SK-N-SH (cell line): ENCODE measurements at regions not wholly inside any gene's neighbourhood (a gene's known extent, or its start where the extent isn't known, plus 50 kb on each side); places are given as distances from the start of the nearest gene placed in this dataset.

ENCODE experiments used
- CTCF ChIA-PET: fragments of 300-600, 350-600 bp; formaldehyde crosslinking; extraction: SDS; loops from one replicate; lab custom pipeline; 2021; lab: Yijun Ruan, JAX
- POLR2A ChIA-PET: fragments of 350-600 bp; sonication (Branson Sonifier 250); formaldehyde crosslinking; extraction: SDS; loops from one replicate; lab custom pipeline; 2020; ENCODE audit warnings: antibody characterized with exemption, inconsistent platforms; lab: Yijun Ruan, JAX
- DNase-seq: peaks from one replicate; pipeline ENCODE4 v3.0.0; 2012
- H2AFZ ChIP-seq: fragments of 200-600 bp; sonication (generic); 2 replicates; pipeline ENCODE4 v1.8.1; 2016; ENCODE audit warnings: antibody characterized with exemption, mild to moderate bottlenecking, low read depth
- H3F3A ChIP-seq: fragments of 200-600 bp; sonication (generic); replicated peaks from 2 replicates; pipeline ENCODE3; 2016; ENCODE audit warnings: antibody characterized with exemption, mild to moderate bottlenecking; ENCODE audit not compliant: insufficient read depth
- H3K27ac ChIP-seq, 2 experiments: fragments of 200-500 bp in 1 of 2; fragments of 200-600 bp in 1 of 2; sonication (Bioruptor generic) in 1 of 2; sonication (generic), shearing (Covaris generic) in 1 of 2; 2 replicates each; pipeline versions ENCODE4 v1.5.1 to v1.6.1; 2014 to 2016; ENCODE audit warnings: low read depth in 2 of 2, inconsistent platforms in 1 of 2, low read length in 1 of 2, mild to moderate bottlenecking in 1 of 2, mixed read lengths in 1 of 2
- H3K27me3 ChIP-seq: fragments of 200-600 bp; sonication (generic), shearing (Covaris generic); 2 replicates; pipeline ENCODE4 v1.6.1; 2016; ENCODE audit warnings: mixed run types; ENCODE audit not compliant: insufficient read depth
- H3K36me3 ChIP-seq, 2 experiments: fragments of 200-500 bp in 1 of 2; fragments of 200-600 bp in 1 of 2; sonication (Bioruptor generic) in 1 of 2; sonication (generic) in 1 of 2; replicated peaks in 1 of 2; 2 replicates each; pipeline versions ENCODE3 to v1.5.1; 2014 to 2016; ENCODE audit warnings: low read length in 1 of 2, mild to moderate bottlenecking in 1 of 2; ENCODE audit not compliant: insufficient read depth in 2 of 2, control insufficient read depth in 1 of 2
- H3K4me1 ChIP-seq, 2 experiments: fragments of 200-500 bp in 1 of 2; fragments of 200-600 bp in 1 of 2; sonication (Bioruptor generic) in 1 of 2; sonication (generic), shearing (Covaris generic) in 1 of 2; 2 replicates each; pipeline versions ENCODE4 v1.5.1 to v1.6.1; 2014 to 2016; ENCODE audit warnings: low read depth in 1 of 2, low read length in 1 of 2, mixed run types in 1 of 2; ENCODE audit not compliant: insufficient read depth in 2 of 2, control insufficient read depth in 1 of 2
- H3K4me2 ChIP-seq: fragments of 200-600 bp; sonication (generic), shearing (Covaris generic); 2 replicates; pipeline ENCODE4 v1.6.1; 2017; ENCODE audit warnings: mixed run types
- H3K4me3 ChIP-seq, 2 experiments: fragments of 200-500 bp in 1 of 2; fragments of 200-600 bp in 1 of 2; sonication (Bioruptor generic) in 1 of 2; sonication (generic), shearing (Covaris generic) in 1 of 2; 2 replicates each; pipeline versions ENCODE4 v1.5.1 to v1.8.1; 2014 to 2016; ENCODE audit warnings: low read depth in 2 of 2, inconsistent platforms in 1 of 2, low read length in 1 of 2, mild to moderate bottlenecking in 1 of 2, mixed read lengths in 1 of 2, moderate library complexity in 1 of 2
- H3K79me2 ChIP-seq: fragments of 200-600 bp; sonication (generic); 2 replicates; pipeline ENCODE4 v1.8.1; 2017; ENCODE audit warnings: mild to moderate bottlenecking; ENCODE audit not compliant: insufficient read depth
- H3K9ac ChIP-seq: fragments of 200-600 bp; sonication (generic); 2 replicates; pipeline ENCODE4 v1.6.1; 2017; ENCODE audit warnings: mixed run types
- H3K9me2 ChIP-seq: fragments of 200-600 bp; sonication (generic); 2 replicates; pipeline ENCODE4 v1.6.1; 2017; ENCODE audit warnings: mixed run types
- H3K9me3 ChIP-seq: fragments of 200-600 bp; sonication (generic); 2 replicates; pipeline ENCODE4 v1.6.1; 2017; ENCODE audit warnings: mixed run types, mild to moderate bottlenecking, moderate library complexity
- H4K20me1 ChIP-seq: fragments of 200-600 bp; sonication (generic); 2 replicates; pipeline ENCODE4 v1.6.1; 2017; ENCODE audit warnings: mild to moderate bottlenecking, mixed run types; ENCODE audit not compliant: insufficient read depth
- CHD2 ChIP-seq: fragments of 150-350 bp; IDR thresholded peaks from 2 replicates; pipeline ENCODE4 v1.6.1; 2018; ENCODE audit warnings: low read length; ENCODE audit not compliant: partially characterized antibody
- EP300 ChIP-seq, 2 experiments: IDR thresholded peaks; 2 replicates each; pipeline versions ENCODE4 v1.4.0 to v1.6.1; 2012; ENCODE audit warnings: borderline replicate concordance in 1 of 2, low read depth in 1 of 2, low read length in 1 of 2
- EZH2phosphoT487 ChIP-seq: fragments of 200-600 bp; sonication (generic); IDR thresholded peaks from 2 replicates; pipeline ENCODE4 v1.6.1; 2017; ENCODE audit warnings: low read depth, mixed run types, mild to moderate bottlenecking, antibody characterized with exemption, moderate library complexity, borderline replicate concordance
- FOSL2 ChIP-seq: IDR thresholded peaks from 2 replicates; pipeline ENCODE4 v1.4.0; 2012; ENCODE audit warnings: low read depth, mild to moderate bottlenecking, moderate library complexity, borderline replicate concordance
- FOXJ3 ChIP-seq: sonication (generic); formaldehyde crosslinking; IDR thresholded peaks from 2 replicates; pipeline ENCODE4 v1.5.1; 2020; ENCODE audit warnings: mild to moderate bottlenecking, missing genetic modification reagents
- GATA2 ChIP-seq: sonication (generic); formaldehyde crosslinking; IDR thresholded peaks from 2 replicates; pipeline ENCODE4 v1.5.0; 2020; ENCODE audit warnings: mild to moderate bottlenecking, missing genetic modification reagents
- MXI1 ChIP-seq: IDR thresholded peaks from 2 replicates; pipeline ENCODE4 v1.6.1; 2012; ENCODE audit warnings: mild to moderate bottlenecking, low read depth, low read length, improper control_type of control experiment
- POLR2AphosphoS5 ChIP-seq: IDR thresholded peaks from 2 replicates; pipeline ENCODE4 v1.6.1; 2012; ENCODE audit warnings: low read depth, low read length
- RAD21 ChIP-seq: IDR thresholded peaks from 2 replicates; pipeline ENCODE4 v1.6.1; 2012; ENCODE audit warnings: mild to moderate bottlenecking, low read length
- RCOR1 ChIP-seq: fragments of 150-350 bp; IDR thresholded peaks from 2 replicates; pipeline ENCODE4 v1.6.1; 2017; ENCODE audit warnings: antibody characterized with exemption, low read length
- RFX5 ChIP-seq: IDR thresholded peaks from 2 replicates; pipeline ENCODE4 v1.6.1; 2012; ENCODE audit warnings: mild to moderate bottlenecking, improper control_type of control experiment, low read length
- SMC3 ChIP-seq: IDR thresholded peaks from 2 replicates; pipeline ENCODE4 v1.6.1; 2012; ENCODE audit warnings: low read depth, low read length, improper control_type of control experiment
- TAF1 ChIP-seq: IDR thresholded peaks from 2 replicates; pipeline ENCODE4 v1.6.1; 2012; ENCODE audit warnings: low read depth, mild to moderate bottlenecking, low read length, moderate library complexity, borderline replicate concordance
- TCF12 ChIP-seq: IDR thresholded peaks from 2 replicates; pipeline ENCODE4 v1.4.0; 2012
- TEAD4 ChIP-seq: IDR thresholded peaks from 2 replicates; pipeline ENCODE4 v1.4.0; 2012; ENCODE audit warnings: mild to moderate bottlenecking, borderline replicate concordance; ENCODE audit not compliant: insufficient read depth
- USF1 ChIP-seq: IDR thresholded peaks from 2 replicates; pipeline ENCODE4 v1.4.0; 2012; ENCODE audit warnings: low read depth, borderline replicate concordance
- YY1 ChIP-seq: IDR thresholded peaks from 2 replicates; pipeline ENCODE4 v1.4.0; 2012; ENCODE audit warnings: low read depth, mild to moderate bottlenecking
- ZBTB33 ChIP-seq: IDR thresholded peaks from 2 replicates; pipeline ENCODE4 v1.4.0; 2012; ENCODE audit warnings: low read depth, borderline replicate concordance
- WGBS: methylation state at CpG from one replicate; pipeline ENCODE4 v1.1.6; 2017; ENCODE audit warnings: low lambda C conversion rate; 5-methylcytosine and 5-hydroxymethylcytosine counted together
- TF ChIP-seq, protein P1 (sequence below): fragments of 200-600 bp; sonication (generic); IDR thresholded peaks from 2 replicates; pipeline ENCODE4 v1.6.1; 2017; ENCODE audit warnings: antibody characterized with exemption, mild to moderate bottlenecking, moderate library complexity

DNA sequence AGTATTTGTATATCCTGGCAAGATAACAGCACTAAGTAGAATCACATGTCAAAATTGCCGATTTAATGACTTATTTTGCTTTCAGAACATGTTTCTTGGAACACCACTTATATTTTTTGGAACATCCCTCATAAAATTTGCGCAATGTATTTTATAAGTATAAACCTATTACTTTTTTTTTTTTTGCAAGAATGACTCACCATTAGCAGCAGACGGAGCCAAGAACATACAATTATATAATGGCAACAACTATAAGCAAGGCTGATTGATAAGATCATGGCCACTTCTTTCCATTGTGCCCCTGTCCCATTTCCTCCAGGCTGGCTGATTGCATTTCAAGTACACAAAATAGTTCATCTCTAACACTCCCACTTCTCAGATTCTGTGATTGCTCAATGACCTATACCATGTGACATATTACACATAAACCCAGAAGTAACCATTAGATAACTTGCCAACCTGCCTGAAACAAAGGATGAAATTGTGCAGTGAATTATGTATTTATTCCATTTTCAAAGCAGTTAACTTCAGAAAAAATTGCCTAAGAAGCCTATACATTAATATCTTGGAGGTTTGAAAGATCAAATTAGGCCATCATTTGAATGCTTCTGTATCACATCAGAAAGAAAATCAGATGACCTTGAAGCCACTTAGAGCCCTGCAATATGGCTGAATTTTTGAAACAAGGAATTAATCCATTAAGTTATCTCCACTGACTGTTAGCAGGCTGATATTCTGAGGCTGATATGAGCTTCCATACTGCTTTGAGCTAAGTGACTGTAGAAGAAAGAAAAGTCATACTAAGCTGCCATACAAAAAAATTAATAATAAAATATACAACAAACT lies 77.8 kb upstream of the PRMT6 start:
- H2AFZ ChIP-seq, result no peak overlapping the region
- TF ChIP-seq YY1 (no peak), RFX5 (peak; percentile 11; the same call in 1 of the 2 replicates), USF1 (no peak), GATA2 (CRISPR knock-in tag) (peak; percentile 85), RAD21 (peak; percentile 25; the same call in 1 of the 2 replicates), POLR2AphosphoS5 (no peak), RCOR1 (peak; percentile 56; the same call in 1 of the 2 replicates), TCF12 (0 out of 2 replicates have a peak, but pooled peaks have one; percentile 9), TEAD4 (no peak), EZH2phosphoT487 (no peak), TAF1 (no peak), FOSL2 (no peak), CHD2 (peak; percentile 43), EP300 (IDR thresholded peaks at IDR 0.05; ENCODE audit: borderline replicate concordance in 1 of 2, low read depth in 1 of 2, low read length in 1 of 2) (peak in 1 of 2 experiments; percentile 90; a peak in 2 of 4 replicates), ZBTB33 (no peak), FOXJ3 (0 out of 2 replicates have a peak, but pooled peaks have one; percentile 28), SMC3 (no peak), MXI1 (no peak)
- TF ChIP-seq, protein P1, sequence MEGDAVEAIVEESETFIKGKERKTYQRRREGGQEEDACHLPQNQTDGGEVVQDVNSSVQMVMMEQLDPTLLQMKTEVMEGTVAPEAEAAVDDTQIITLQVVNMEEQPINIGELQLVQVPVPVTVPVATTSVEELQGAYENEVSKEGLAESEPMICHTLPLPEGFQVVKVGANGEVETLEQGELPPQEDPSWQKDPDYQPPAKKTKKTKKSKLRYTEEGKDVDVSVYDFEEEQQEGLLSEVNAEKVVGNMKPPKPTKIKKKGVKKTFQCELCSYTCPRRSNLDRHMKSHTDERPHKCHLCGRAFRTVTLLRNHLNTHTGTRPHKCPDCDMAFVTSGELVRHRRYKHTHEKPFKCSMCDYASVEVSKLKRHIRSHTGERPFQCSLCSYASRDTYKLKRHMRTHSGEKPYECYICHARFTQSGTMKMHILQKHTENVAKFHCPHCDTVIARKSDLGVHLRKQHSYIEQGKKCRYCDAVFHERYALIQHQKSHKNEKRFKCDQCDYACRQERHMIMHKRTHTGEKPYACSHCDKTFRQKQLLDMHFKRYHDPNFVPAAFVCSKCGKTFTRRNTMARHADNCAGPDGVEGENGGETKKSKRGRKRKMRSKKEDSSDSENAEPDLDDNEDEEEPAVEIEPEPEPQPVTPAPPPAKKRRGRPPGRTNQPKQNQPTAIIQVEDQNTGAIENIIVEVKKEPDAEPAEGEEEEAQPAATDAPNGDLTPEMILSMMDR, result no peak
- TF ChIP-seq, all 33 proteins: peak for 8
- Histone ChIP-seq H3K27ac (peak overlapping the region in 1 of 2 experiments; percentile 85; a peak in 1 of 4 replicates), H3K9ac (no peak overlapping the region), H3F3A (no peaks in the 10 kb centered on the region), H3K4me1 (peaks cover 3 to 5% of the 10 kb centered on the region in 2 experiments; a peak in 2 of 4 replicates), H4K20me1 (no peaks in the 10 kb centered on the region), H3K4me3 (no peak overlapping the region), H3K27me3 (no peaks in the 10 kb centered on the region), H3K9me3 (no peaks in the 10 kb centered on the region), H3K36me3 (no peaks in the 10 kb centered on the region), H3K4me2 (no peak overlapping the region), H3K9me2 (no peaks in the 10 kb centered on the region), H3K79me2 (no peaks in the 10 kb centered on the region)
- CTCF ChIA-PET, result no interaction called here
- WGBS, result 6% methylated on average over 3 of the region's 3 CpGs
- peak; percentile 29 for DNase-seq
- POLR2A ChIA-PET, result no interaction called here
